WTC11 (cell line): ENCODE measurements at regions not wholly inside any gene's neighbourhood (a gene's known extent, or its start where the extent isn't known, plus 50 kb on each side); places are given as distances from the start of the nearest gene placed in this dataset.

Experiments used
- CTCF ChIP-seq: fragments of 200-600 bp; IDR thresholded peaks from 2 replicates; pipeline ENCODE4 v1.8.0; 2022; ENCODE audit warnings: antibody characterized with exemption
- ESRRA ChIP-seq: sonication (generic); formaldehyde crosslinking; IDR thresholded peaks from 2 replicates; pipeline ENCODE4 v1.8.1; 2022; ENCODE audit warnings: mild to moderate bottlenecking, missing genetic modification reagents, borderline replicate concordance
- FOXP1 ChIP-seq: sonication (generic); formaldehyde crosslinking; IDR thresholded peaks from 2 replicates; pipeline ENCODE4 v1.8.0; 2022; ENCODE audit warnings: missing genetic modification reagents, mild to moderate bottlenecking, moderate library complexity, borderline replicate concordance
- GABPB1 ChIP-seq: sonication (generic); formaldehyde crosslinking; IDR thresholded peaks from 2 replicates; pipeline ENCODE4 v1.8.1; 2023; ENCODE audit warnings: mild to moderate bottlenecking, missing genetic modification reagents
- MAX ChIP-seq: sonication (generic); formaldehyde crosslinking; IDR thresholded peaks from 2 replicates; pipeline ENCODE4 v1.8.0; 2022; ENCODE audit warnings: mild to moderate bottlenecking, missing genetic modification reagents
- PRDM15 ChIP-seq: sonication (generic); formaldehyde crosslinking; IDR thresholded peaks from 2 replicates; pipeline ENCODE4 v1.8.0; 2022; ENCODE audit warnings: missing genetic modification reagents
- SMAD3 ChIP-seq: sonication (generic); formaldehyde crosslinking; IDR thresholded peaks from 2 replicates; pipeline ENCODE4 v1.8.0; 2022; ENCODE audit warnings: missing genetic modification reagents, mild to moderate bottlenecking, borderline replicate concordance
- ZNF121 ChIP-seq: sonication (generic); formaldehyde crosslinking; IDR thresholded peaks from 2 replicates; pipeline ENCODE4 v1.8.0; 2023; ENCODE audit warnings: missing genetic modification reagents
- ZNF232 ChIP-seq: sonication (generic); formaldehyde crosslinking; IDR thresholded peaks from 2 replicates; pipeline ENCODE4 v1.8.0; 2022; ENCODE audit warnings: mild to moderate bottlenecking, missing genetic modification reagents

- TF ChIP-seq ZNF121 (CRISPR knock-in tag) (no peak), FOXP1 (CRISPR knock-in tag) (no peak), CTCF (no peak), ZNF232 (CRISPR knock-in tag) (no peak), MAX (CRISPR knock-in tag) (no peak), PRDM15 (CRISPR knock-in tag) (no peak), GABPB1 (no peak), SMAD3 (no peak), ESRRA (CRISPR knock-in tag) (no peak)
Observed at GRCh38 chr11:81022057-81022456, 1581.2 kb upstream of the TENM4 start.
